ENCODE measurements at regions not wholly inside any gene's neighbourhood (a gene's known extent, or its start where the extent isn't known, plus 50 kb on each side); places are given as distances from the start of the nearest gene placed in this dataset.

DNA sequence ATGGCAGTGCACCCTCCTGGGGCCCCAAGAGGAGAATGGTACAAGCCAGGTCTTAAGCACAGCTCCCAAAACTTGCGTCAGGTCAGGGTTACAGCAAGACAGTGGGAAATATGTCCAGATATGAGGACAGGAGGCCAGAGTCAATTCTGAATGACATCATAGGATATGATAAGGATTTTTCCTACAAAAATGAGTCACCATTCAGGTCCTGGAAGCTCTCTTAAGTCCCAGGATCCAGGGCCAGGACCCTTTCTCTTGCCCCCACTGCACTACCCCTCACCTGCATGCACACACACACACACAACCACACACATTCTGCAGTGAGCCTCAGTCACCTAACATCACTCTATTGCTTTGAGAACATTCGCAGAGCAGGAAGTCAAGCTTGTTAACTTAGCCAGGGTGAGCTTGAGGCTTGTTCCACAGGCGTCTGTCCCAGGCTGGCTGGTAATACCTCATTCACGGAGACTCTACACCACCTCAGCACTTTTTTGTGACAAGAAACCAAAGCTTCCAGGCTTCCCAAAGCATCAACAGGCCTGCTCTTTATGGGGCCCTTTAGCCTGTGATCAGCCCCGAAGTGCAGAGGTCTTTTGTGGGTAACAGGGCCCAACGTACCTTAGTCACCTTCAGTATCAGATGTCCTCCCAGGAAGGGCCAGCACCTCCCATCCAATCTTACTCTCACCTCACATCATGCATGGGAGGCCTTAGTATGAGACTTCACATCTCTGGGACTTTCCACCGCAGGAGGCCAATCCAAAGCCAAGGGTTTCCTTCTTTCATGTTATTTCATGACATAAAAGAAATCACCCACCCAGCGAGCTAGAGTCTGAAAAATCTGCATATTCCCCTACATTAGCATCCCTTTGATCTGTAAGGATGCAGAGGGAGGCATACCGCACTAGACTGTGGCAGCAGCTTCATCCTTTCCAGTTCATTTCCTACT lies 74.0 kb upstream of the LIPC start:
- TF ChIP-seq ESRRG (CRISPR knock-in tag; IDR thresholded peaks at IDR 0.05) (no peak), RARB (CRISPR knock-in tag; IDR thresholded peaks at IDR 0.05) (no peak)
- TF ChIP-seq, protein P1, sequence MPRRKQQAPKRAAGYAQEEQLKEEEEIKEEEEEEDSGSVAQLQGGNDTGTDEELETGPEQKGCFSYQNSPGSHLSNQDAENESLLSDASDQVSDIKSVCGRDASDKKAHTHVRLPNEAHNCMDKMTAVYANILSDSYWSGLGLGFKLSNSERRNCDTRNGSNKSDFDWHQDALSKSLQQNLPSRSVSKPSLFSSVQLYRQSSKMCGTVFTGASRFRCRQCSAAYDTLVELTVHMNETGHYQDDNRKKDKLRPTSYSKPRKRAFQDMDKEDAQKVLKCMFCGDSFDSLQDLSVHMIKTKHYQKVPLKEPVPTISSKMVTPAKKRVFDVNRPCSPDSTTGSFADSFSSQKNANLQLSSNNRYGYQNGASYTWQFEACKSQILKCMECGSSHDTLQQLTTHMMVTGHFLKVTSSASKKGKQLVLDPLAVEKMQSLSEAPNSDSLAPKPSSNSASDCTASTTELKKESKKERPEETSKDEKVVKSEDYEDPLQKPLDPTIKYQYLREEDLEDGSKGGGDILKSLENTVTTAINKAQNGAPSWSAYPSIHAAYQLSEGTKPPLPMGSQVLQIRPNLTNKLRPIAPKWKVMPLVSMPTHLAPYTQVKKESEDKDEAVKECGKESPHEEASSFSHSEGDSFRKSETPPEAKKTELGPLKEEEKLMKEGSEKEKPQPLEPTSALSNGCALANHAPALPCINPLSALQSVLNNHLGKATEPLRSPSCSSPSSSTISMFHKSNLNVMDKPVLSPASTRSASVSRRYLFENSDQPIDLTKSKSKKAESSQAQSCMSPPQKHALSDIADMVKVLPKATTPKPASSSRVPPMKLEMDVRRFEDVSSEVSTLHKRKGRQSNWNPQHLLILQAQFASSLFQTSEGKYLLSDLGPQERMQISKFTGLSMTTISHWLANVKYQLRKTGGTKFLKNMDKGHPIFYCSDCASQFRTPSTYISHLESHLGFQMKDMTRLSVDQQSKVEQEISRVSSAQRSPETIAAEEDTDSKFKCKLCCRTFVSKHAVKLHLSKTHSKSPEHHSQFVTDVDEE (CRISPR knock-in tag; IDR thresholded peaks at IDR 0.05): no peak
- TF ChIP-seq, protein P2, sequence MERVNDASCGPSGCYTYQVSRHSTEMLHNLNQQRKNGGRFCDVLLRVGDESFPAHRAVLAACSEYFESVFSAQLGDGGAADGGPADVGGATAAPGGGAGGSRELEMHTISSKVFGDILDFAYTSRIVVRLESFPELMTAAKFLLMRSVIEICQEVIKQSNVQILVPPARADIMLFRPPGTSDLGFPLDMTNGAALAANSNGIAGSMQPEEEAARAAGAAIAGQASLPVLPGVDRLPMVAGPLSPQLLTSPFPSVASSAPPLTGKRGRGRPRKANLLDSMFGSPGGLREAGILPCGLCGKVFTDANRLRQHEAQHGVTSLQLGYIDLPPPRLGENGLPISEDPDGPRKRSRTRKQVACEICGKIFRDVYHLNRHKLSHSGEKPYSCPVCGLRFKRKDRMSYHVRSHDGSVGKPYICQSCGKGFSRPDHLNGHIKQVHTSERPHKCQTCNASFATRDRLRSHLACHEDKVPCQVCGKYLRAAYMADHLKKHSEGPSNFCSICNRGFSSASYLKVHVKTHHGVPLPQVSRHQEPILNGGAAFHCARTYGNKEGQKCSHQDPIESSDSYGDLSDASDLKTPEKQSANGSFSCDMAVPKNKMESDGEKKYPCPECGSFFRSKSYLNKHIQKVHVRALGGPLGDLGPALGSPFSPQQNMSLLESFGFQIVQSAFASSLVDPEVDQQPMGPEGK (CRISPR knock-in tag; IDR thresholded peaks at IDR 0.05; ENCODE audit: borderline replicate concordance): no peak
- TF ChIP-seq, protein P3, sequence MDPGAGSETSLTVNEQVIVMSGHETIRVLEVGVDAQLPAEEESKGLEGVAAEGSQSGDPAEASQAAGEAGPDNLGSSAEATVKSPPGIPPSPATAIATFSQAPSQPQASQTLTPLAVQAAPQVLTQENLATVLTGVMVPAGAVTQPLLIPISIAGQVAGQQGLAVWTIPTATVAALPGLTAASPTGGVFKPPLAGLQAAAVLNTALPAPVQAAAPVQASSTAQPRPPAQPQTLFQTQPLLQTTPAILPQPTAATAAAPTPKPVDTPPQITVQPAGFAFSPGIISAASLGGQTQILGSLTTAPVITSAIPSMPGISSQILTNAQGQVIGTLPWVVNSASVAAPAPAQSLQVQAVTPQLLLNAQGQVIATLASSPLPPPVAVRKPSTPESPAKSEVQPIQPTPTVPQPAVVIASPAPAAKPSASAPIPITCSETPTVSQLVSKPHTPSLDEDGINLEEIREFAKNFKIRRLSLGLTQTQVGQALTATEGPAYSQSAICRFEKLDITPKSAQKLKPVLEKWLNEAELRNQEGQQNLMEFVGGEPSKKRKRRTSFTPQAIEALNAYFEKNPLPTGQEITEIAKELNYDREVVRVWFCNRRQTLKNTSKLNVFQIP (CRISPR knock-in tag; IDR thresholded peaks at IDR 0.05; ENCODE audit: borderline replicate concordance, low read depth): no peak
